ENCODE measurements at regions not wholly inside any gene's neighbourhood (a gene's known extent, or its start where the extent isn't known, plus 50 kb on each side); places are given as distances from the start of the nearest gene placed in this dataset.

DNA sequence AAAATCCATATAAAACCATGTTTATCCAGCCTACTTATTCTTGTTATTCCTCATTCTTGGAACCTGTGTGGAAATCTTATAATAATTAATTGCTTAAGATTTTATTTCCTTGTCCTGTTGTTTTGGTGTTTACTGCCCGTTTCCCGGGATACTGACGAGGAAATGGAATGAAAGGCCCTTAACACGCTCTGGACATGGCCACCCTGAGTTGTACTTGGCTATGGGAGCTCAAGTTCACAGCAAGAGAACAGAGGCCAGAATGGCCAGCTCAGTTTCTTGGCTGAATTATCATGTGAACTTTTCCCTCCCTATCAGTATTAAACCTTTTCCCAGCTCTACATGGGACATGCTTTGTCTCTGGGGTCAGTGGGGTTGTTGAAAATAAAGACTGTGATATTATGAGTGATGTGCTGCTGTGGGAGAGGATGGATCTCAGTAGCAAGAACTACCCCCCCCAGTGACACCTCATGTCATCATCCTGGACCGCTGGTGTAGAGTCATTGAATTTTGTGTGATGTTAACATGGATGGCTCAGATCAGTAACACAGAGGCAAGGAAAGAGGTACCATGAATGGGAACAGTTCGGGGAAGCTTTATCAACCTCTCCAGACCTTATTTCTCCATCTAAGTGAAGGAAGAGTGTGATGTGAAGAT, 87.0 kb upstream of the IGFBP3 start:
- TF ChIP-seq CTCF (IDR thresholded peaks at IDR 0.05; ENCODE audit: low read depth, low read length) (no peak), POLR2A (IDR thresholded peaks at IDR 0.05; ENCODE audit: extremely low read depth, insufficient read length) (no peak)
